Ascending aorta (tissue), 2 donors: ENCODE measurements at regions not wholly inside any gene's neighbourhood (a gene's known extent, or its start where the extent isn't known, plus 50 kb on each side); places are given as distances from the start of the nearest gene placed in this dataset.

Experiments
- DNase-seq, 2 donors: peaks; one replicate each; pipeline ENCODE4 v3.0.0-alpha.2; 2019; ENCODE audit warnings: low spot score in 2 of 2
- H3K27ac ChIP-seq, 2 donors: fragments of 200-600 bp; sonication (generic); one replicate each; pipeline ENCODE4 v1.5.1; 2016 to 2017; ENCODE audit warnings: mild to moderate bottlenecking in 1 of 2
- H3K27me3 ChIP-seq: fragments of 200-600 bp; sonication (generic); one replicate; pipeline ENCODE4 v1.5.1; 2017
- H3K36me3 ChIP-seq, 2 donors: fragments of 200-600 bp; sonication (generic); one replicate each; pipeline ENCODE4 v1.5.1; 2016
- H3K4me1 ChIP-seq, 2 donors: fragments of 200-600 bp; sonication (generic); one replicate each; pipeline ENCODE4 v1.5.1; 2016 to 2017; ENCODE audit warnings: mild to moderate bottlenecking in 1 of 2
- H3K4me3 ChIP-seq, 2 donors: fragments of 200-600 bp; sonication (generic); one replicate each; pipeline ENCODE4 v1.5.1; 2016 to 2017; ENCODE audit warnings: mild to moderate bottlenecking in 1 of 2
- H3K9me3 ChIP-seq, 2 donors: fragments of 200-600 bp; sonication (generic); one replicate each; pipeline ENCODE4 v1.5.1; 2016
- CTCF ChIP-seq, 3 experiments: fragments of 200-600 bp in 2 of 3; fragments of 450-650 bp in 1 of 3; sonication (generic) in 2 of 3; IDR thresholded peaks; one replicate each; pipeline ENCODE4 v1.5.1; 2016 to 2019; ENCODE audit warnings: antibody characterized with exemption in 3 of 3, mild to moderate bottlenecking in 1 of 3, moderate library complexity in 1 of 3
- intact Hi-C: fragments of 100-400 bp; cut with DNase I; formaldehyde crosslinking; loops from one replicate; pipeline ENCODE4 v1.15.1; 2023

GRCh38 chr11:69926376-69927050, 107.3 kb upstream of the FGF3 start:
- DNase-seq = no peak
- intact Hi-C loops = no loop called here
- H3K4me3 ChIP-seq = no peak overlapping the region
- peaks cover 5 to 13% of the 10 kb centered on the region in 2 donors for H3K4me1 ChIP-seq
- TF ChIP-seq CTCF (IDR thresholded peaks at IDR 0.05) = no peak
- H3K27me3 ChIP-seq = no peaks in the 10 kb centered on the region
- no peaks in the 10 kb centered on the region for H3K36me3 ChIP-seq
- no peaks in the 10 kb centered on the region for H3K9me3 ChIP-seq
- H3K27ac ChIP-seq = peak overlapping the region; percentile 52 to 56

- no peak for DNase-seq
- no peak overlapping the region for H3K27ac ChIP-seq
- H3K4me1 ChIP-seq = peaks cover 5 to 13% of the 10 kb centered on the region in 2 donors
- intact Hi-C loops = no loop called here
- no peaks in the 10 kb centered on the region for H3K27me3 ChIP-seq
- no peak for TF ChIP-seq CTCF (IDR thresholded peaks at IDR 0.05)
- no peaks in the 10 kb centered on the region for H3K9me3 ChIP-seq
- no peak overlapping the region for H3K4me3 ChIP-seq
- no peaks in the 10 kb centered on the region for H3K36me3 ChIP-seq
These were observed 108.9 kb upstream of the FGF3 start for GRCh38 chr11:69928121-69928520.

- Histone ChIP-seq H3K4me3 (no peak overlapping the region), H3K36me3 (no peaks in the 10 kb centered on the region), H3K27ac (no peak overlapping the region), H3K4me1 (peaks cover 5 to 13% of the 10 kb centered on the region in 2 donors), H3K27me3 (no peaks in the 10 kb centered on the region), H3K9me3 (no peaks in the 10 kb centered on the region)
- no peak for TF ChIP-seq CTCF (IDR thresholded peaks at IDR 0.05)
- DNase-seq = peak in 1 of 2 donors; percentile 3
- intact Hi-C loops = no loop called here
These were observed 109.8 kb upstream of the FGF3 start for GRCh38 chr11:69928975-69929374.

GRCh38 chr11:69930081-69931059, 111.2 kb upstream of the FGF3 start:
- H3K27ac ChIP-seq = no peak overlapping the region
- H3K36me3 ChIP-seq = no peaks in the 10 kb centered on the region
- no peak for TF ChIP-seq CTCF (IDR thresholded peaks at IDR 0.05)
- no peaks in the 10 kb centered on the region for H3K27me3 ChIP-seq
- H3K4me1 ChIP-seq = peaks cover 5 to 13% of the 10 kb centered on the region in 2 donors
- DNase-seq = peak in 1 of 2 donors; percentile 4
- intact Hi-C loops = no loop called here
- H3K4me3 ChIP-seq = no peak overlapping the region
- H3K9me3 ChIP-seq = no peaks in the 10 kb centered on the region

GRCh38 chr11:69931060-69931910, 112.1 kb upstream of the FGF3 start:
- peak; percentile 4 to 35 for DNase-seq
- TF ChIP-seq CTCF (IDR thresholded peaks at IDR 0.05) = no peak
- intact Hi-C loops = no loop called here
- Histone ChIP-seq H3K4me3 (no peak overlapping the region), H3K9me3 (no peaks in the 10 kb centered on the region), H3K4me1 (peaks cover under 1 to 4% of the 10 kb centered on the region in 2 donors), H3K27ac (no peak overlapping the region), H3K36me3 (no peaks in the 10 kb centered on the region), H3K27me3 (no peaks in the 10 kb centered on the region)
